ENCODE measurements at regions not wholly inside any gene's neighbourhood (a gene's known extent, or its start where the extent isn't known, plus 50 kb on each side); places are given as distances from the start of the nearest gene placed in this dataset.

GRCh38 chr4:185993328-185993973 is 75.5 kb upstream of the TLR3 start:
- DNase-seq: no peak

GRCh38 chr4:185994750-185995149 is 74.2 kb upstream of the TLR3 start:
- no peak for DNase-seq

DNA sequence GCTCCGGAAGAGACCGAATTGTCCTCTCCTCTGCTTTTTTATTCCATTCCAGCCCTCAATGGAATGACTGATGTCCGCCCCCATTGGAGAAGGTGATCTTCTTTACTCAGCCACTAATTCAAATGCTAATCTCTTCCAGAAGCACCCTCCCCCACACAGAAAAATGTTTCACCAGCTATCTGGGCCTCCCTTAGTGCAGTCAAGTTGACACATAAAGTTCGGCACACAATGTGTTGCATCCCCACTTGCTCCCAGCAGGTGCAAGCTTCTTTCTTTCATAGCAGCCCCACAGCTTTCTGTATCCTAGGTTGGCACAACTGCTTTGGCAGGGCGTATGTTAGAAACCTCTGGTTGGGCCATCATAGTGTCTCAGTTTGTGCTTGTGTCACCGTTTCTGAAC is 73.3 kb upstream of the TLR3 start:
- no peak for DNase-seq

- DNase-seq: no peak
Observed at GRCh38 chr4:185997296-185997695, 71.7 kb upstream of the TLR3 start.

GRCh38 chr4:185998791-185999190 is 70.2 kb upstream of the TLR3 start:
- no peak for DNase-seq

GRCh38 chr4:185999207-185999606 is 69.7 kb upstream of the TLR3 start:
- DNase-seq: no peak

- no peak for DNase-seq
Observed at GRCh38 chr4:186002853-186003252, 66.1 kb upstream of the TLR3 start.

DNA sequence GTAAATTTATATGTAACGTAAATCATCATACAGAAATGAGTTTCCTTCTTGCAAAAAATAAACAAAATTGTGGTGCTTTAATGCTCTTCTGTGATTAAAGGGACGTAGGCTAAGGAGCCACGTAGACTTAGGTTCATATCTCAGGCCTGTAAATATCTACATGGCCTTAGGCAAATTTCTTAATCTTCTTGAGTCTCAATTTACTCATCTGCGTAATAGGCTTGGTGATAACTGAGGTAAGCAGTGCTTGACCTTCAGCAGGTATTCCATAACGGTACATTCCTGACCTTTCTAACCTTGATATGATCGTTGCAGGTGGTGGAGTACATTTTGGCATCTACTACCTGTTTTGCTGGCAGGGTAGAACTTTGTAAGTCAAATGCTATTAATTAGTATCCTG is 65.2 kb upstream of the TLR3 start:
- DNase-seq: no peak

- no peak for DNase-seq
Observed at GRCh38 chr4:186008057-186008456, 60.9 kb upstream of the TLR3 start.

DNA sequence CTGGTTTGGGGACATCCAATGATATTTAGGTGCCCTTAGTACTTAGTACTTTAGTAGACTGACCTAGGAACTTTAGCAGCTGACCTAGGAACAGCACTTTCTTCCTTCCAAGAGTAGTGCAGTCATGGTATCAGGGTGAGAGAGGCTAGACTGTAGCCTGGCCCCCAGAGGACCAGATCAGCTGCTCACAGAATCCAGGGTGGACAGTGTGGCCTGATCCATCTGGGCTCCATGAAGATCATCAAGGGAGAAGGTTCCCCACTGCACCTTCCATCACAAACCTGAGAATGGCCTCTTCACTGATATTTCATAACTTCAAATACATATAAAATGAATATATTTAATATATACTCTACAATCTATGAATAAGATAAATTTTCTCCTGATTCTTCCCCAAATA is 59.0 kb upstream of the TLR3 start:
- no peak for DNase-seq

DNA sequence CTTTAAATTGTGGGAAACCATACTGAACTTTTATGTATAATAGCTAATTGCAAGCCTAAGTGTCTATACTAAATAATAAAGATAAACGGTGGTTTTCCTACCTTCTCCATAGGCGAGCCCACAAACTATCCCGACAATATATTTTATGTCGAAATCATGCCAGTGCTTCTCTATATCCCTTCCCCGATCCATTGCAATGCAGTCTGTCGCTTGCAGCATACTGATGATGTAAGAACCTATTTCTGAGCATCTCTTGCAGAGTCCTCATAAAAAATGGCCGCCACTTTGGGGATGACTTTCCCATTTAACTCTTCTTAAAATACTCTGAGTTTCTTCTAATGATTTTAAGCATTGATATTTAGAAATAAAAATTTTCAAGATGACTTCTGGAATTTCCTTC is 58.1 kb upstream of the TLR3 start:
- no peak for DNase-seq

- DNase-seq: no peak
Observed at GRCh38 chr4:186012071-186012470, 56.9 kb upstream of the TLR3 start.

DNA sequence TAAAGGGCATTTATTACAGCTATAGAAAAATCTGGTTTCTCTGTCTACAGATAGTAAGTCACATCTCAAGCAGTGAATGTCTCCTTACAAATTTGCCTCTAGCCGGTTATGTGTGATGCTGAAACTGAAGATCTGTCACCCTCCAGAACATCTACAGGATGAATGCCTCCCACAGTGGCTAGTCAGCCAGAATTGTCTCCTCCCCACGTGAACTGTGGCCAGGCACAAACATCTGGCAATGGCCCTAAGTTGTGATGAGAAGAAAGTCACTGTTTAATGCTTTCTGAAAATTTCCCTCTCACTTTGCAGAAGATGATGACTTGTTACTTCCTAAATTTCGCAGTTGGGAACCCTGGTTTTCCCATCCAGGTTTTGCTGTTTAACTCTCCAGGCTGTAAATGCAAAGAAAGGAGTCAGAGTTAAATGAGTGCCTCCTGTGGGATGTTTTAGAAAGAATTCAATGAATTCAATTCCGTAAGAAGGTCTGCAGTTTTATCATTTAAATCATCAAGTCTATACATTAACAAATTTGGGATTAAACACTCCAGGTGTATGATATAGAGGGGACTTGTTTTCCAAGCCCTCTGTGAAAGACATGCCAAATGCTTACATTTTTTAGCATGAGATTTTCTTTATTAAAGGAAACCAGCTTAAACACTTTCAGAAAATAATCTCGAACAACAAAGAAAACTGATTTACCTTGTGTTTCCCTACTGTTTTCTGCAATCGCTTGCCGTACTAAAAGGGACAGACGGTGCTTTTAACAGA is 55.4 kb upstream of the TLR3 start:
- DNase-seq: no peak

- no peak for DNase-seq
Observed at GRCh38 chr4:186015212-186015817, 53.6 kb upstream of the TLR3 start.

- no peak for DNase-seq
Observed at GRCh38 chr4:186016796-186017195, 52.2 kb upstream of the TLR3 start.

- no peak for DNase-seq
Observed at GRCh38 chr4:186017801-186018200, 51.2 kb upstream of the TLR3 start.

- DNase-seq: no peak
Observed at GRCh38 chr4:186018261-186018660, 50.7 kb upstream of the TLR3 start.

DNA sequence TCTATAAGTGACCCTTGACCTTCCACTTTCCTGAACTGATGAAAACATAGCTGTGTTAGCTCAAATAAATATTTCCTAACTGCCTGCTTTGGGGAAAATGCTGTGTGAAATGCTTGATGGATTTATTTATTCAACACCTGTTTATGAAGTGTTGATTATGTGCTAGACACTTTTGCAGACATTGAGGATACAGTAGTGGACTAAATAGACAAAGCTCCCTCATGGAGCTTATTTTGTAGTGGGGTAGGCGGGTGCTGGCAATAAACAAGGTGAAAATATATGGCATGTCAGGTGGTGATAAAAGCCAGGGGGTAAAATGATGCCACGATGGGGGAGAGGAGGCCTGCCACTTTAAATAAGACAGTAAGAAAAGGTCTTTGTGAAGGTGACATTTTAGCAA is 50.2 kb upstream of the TLR3 start:
- DNase-seq: no peak
